ENCODE measurements at regions not wholly inside any gene's neighbourhood (a gene's known extent, or its start where the extent isn't known, plus 50 kb on each side); places are given as distances from the start of the nearest gene placed in this dataset.

DNA sequence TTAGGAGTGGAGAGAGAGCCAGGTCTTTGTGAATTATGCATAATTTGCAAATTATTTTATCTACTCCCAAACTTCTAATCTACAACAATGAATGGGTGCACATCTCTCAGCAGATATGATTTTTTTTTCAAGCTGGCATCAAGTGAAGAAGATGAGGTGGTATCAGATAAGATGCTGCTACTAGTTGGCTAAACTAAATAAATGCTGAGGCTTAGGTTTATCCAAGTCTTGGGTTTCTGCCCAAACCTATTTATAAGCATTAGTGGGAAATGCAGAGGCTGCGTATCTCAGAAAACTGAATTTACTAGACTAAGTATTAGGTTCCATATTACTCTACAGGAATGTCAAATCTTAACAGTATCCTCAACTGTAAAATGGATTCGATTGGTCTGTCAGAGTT lies 703.0 kb upstream of the CELF2 start:
- TF ChIP-seq, protein P1, sequence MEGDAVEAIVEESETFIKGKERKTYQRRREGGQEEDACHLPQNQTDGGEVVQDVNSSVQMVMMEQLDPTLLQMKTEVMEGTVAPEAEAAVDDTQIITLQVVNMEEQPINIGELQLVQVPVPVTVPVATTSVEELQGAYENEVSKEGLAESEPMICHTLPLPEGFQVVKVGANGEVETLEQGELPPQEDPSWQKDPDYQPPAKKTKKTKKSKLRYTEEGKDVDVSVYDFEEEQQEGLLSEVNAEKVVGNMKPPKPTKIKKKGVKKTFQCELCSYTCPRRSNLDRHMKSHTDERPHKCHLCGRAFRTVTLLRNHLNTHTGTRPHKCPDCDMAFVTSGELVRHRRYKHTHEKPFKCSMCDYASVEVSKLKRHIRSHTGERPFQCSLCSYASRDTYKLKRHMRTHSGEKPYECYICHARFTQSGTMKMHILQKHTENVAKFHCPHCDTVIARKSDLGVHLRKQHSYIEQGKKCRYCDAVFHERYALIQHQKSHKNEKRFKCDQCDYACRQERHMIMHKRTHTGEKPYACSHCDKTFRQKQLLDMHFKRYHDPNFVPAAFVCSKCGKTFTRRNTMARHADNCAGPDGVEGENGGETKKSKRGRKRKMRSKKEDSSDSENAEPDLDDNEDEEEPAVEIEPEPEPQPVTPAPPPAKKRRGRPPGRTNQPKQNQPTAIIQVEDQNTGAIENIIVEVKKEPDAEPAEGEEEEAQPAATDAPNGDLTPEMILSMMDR (IDR thresholded peaks at IDR 0.05; ENCODE audit: insufficient read depth in 1 of 2, low read depth in 1 of 2, low read length in 1 of 2, severe bottlenecking in 1 of 2, unreplicated experiment in 1 of 2), result no peak
- H3K9me3 Mint-ChIP-seq (ENCODE audit: unreplicated experiment), result no peaks in the 10 kb centered on the region
- intact Hi-C loops (cut with micrococcal nuclease; ENCODE audit: unreplicated experiment), result no loop called here
- H3K4me1 ChIP-seq, result peaks cover 9% of the 10 kb centered on the region; the same call in 1 of the 2 replicates
- no peak overlapping the region for H3K4me3 ChIP-seq (ENCODE audit: low read depth, low read length)
- DNase-seq, result no peak
- no TSS peak for BruUV-seq (replicated peaks)
- H3K27me3 ChIP-seq (replicated peaks; ENCODE audit: control insufficient read depth, insufficient read depth, low read length), result no peaks in the 10 kb centered on the region
- H3K4me1 Mint-ChIP-seq (ENCODE audit: low read depth, unreplicated experiment), result no peaks in the 10 kb centered on the region
- no peak overlapping the region for H3K4me3 Mint-ChIP-seq (ENCODE audit: unreplicated experiment)
- no peaks in the 10 kb centered on the region for H3K36me3 Mint-ChIP-seq (ENCODE audit: insufficient read depth, unreplicated experiment)
- ChIA-PET CTCF (no interaction called here), POLR2A (no interaction called here)
- H3K36me3 ChIP-seq (ENCODE audit: control insufficient read depth, insufficient read depth, low read length), result no peaks in the 10 kb centered on the region
- no peaks in the 10 kb centered on the region for H3K9me3 ChIP-seq
- no peak overlapping the region for H3K27ac Mint-ChIP-seq (ENCODE audit: unreplicated experiment)
- H3K27me3 Mint-ChIP-seq (ENCODE audit: insufficient read depth, unreplicated experiment), result no peaks in the 10 kb centered on the region

DNA sequence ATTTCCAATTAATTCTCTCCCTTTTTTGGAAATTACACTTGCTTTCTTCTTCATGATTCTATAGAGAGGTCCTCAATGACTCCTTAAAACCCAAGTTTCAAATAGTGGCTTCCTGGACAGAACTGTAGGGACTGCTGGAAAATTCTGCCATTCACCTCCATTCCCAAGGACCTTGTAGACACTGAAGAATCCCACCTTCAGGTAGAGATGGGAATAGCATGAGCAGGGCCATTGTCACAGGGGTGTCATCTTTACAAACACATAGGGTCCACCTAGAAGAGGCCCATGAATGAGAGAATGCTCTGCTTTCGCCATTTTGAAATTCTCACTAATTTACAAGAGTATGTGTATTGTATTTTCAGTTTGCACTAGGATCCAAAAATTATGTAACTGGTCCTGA lies 701.7 kb upstream of the CELF2 start:
- Mint-ChIP-seq H3K27ac (ENCODE audit: unreplicated experiment) (no peak overlapping the region), H3K4me3 (ENCODE audit: unreplicated experiment) (no peak overlapping the region), H3K36me3 (ENCODE audit: insufficient read depth, unreplicated experiment) (no peaks in the 10 kb centered on the region), H3K27me3 (ENCODE audit: insufficient read depth, unreplicated experiment) (no peaks in the 10 kb centered on the region), H3K9me3 (ENCODE audit: unreplicated experiment) (no peaks in the 10 kb centered on the region), H3K4me1 (ENCODE audit: low read depth, unreplicated experiment) (no peaks in the 10 kb centered on the region)
- no peaks in the 10 kb centered on the region for H3K36me3 ChIP-seq (ENCODE audit: control insufficient read depth, insufficient read depth, low read length)
- POLR2A ChIA-PET, result no interaction called here
- H3K9me3 ChIP-seq, result no peaks in the 10 kb centered on the region
- no TSS peak for BruUV-seq (replicated peaks)
- DNase-seq, result no peak
- CTCF ChIA-PET, result no interaction called here
- no peaks in the 10 kb centered on the region for H3K27me3 ChIP-seq (replicated peaks; ENCODE audit: control insufficient read depth, insufficient read depth, low read length)
- peaks cover 9% of the 10 kb centered on the region; the same call in 1 of the 2 replicates for H3K4me1 ChIP-seq
- intact Hi-C loops (cut with micrococcal nuclease; ENCODE audit: unreplicated experiment), result no loop called here
- H3K4me3 ChIP-seq (ENCODE audit: low read depth, low read length), result no peak overlapping the region
- TF ChIP-seq, protein P1 (IDR thresholded peaks at IDR 0.05; ENCODE audit: insufficient read depth in 1 of 2, low read depth in 1 of 2, low read length in 1 of 2, severe bottlenecking in 1 of 2, unreplicated experiment in 1 of 2), result peak in 1 of 2 experiments; percentile 9

DNA sequence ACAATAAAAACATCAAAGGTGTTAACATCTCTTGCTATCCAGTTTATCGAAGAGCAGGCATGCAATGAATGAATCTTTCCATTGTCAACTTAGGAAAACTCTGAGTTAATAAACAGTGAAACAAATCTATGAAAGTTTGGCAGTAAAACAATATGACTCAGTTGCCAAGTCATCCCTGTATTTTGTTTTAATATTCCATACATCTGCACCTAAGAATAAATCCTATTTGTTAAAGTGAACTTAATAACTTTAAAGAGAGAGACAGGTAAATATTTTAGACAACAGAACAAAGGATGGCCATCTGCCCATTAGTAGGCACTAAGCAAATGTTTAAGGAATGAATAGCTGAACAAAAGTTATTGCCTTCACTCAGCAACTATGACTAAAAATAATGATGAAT lies 700.5 kb upstream of the CELF2 start:
- ChIA-PET CTCF (no interaction called here), POLR2A (no interaction called here)
- H3K36me3 Mint-ChIP-seq (ENCODE audit: insufficient read depth, unreplicated experiment), result no peaks in the 10 kb centered on the region
- no peaks in the 10 kb centered on the region for H3K9me3 ChIP-seq
- no peaks in the 10 kb centered on the region for H3K27me3 ChIP-seq (replicated peaks; ENCODE audit: control insufficient read depth, insufficient read depth, low read length)
- H3K4me3 ChIP-seq (ENCODE audit: low read depth, low read length), result no peak overlapping the region
- DNase-seq, result no peak
- no peaks in the 10 kb centered on the region for H3K27me3 Mint-ChIP-seq (ENCODE audit: insufficient read depth, unreplicated experiment)
- intact Hi-C loops (cut with micrococcal nuclease; ENCODE audit: unreplicated experiment), result no loop called here
- H3K27ac Mint-ChIP-seq (ENCODE audit: unreplicated experiment), result no peak overlapping the region
- no TSS peak for BruUV-seq (replicated peaks)
- no peaks in the 10 kb centered on the region for H3K9me3 Mint-ChIP-seq (ENCODE audit: unreplicated experiment)
- H3K4me1 Mint-ChIP-seq (ENCODE audit: low read depth, unreplicated experiment), result no peaks in the 10 kb centered on the region
- TF ChIP-seq, protein P1 (IDR thresholded peaks at IDR 0.05; ENCODE audit: insufficient read depth in 1 of 2, low read depth in 1 of 2, low read length in 1 of 2, severe bottlenecking in 1 of 2, unreplicated experiment in 1 of 2), result no peak
- no peak overlapping the region for H3K4me3 Mint-ChIP-seq (ENCODE audit: unreplicated experiment)
- no peaks in the 10 kb centered on the region for H3K36me3 ChIP-seq (ENCODE audit: control insufficient read depth, insufficient read depth, low read length)
- H3K4me1 ChIP-seq, result peaks cover 9% of the 10 kb centered on the region; the same call in 1 of the 2 replicates
